ENCODE measurements at regions not wholly inside any gene's neighbourhood (a gene's known extent, or its start where the extent isn't known, plus 50 kb on each side); places are given as distances from the start of the nearest gene placed in this dataset.

GRCh38 chr14:71680736-71681387 lies 251.4 kb upstream of the RGS6 start:
- TF ChIP-seq CTCF (IDR thresholded peaks at IDR 0.05; ENCODE audit: insufficient read depth, low read depth, low read length) (no peak), EZH2 (IDR thresholded peaks at IDR 0.05; ENCODE audit: insufficient read depth, low read length) (no peak)
